GM21515 (cell line): ENCODE measurements at regions not wholly inside any gene's neighbourhood (a gene's known extent, or its start where the extent isn't known, plus 50 kb on each side); places are given as distances from the start of the nearest gene placed in this dataset.

Experiments
- ATAC-seq: cut with Tn5 transposase; IDR thresholded peaks from one replicate; pipeline ENCODE4 v1.9.1; 2021; ENCODE audit not compliant: unreplicated experiment

DNA sequence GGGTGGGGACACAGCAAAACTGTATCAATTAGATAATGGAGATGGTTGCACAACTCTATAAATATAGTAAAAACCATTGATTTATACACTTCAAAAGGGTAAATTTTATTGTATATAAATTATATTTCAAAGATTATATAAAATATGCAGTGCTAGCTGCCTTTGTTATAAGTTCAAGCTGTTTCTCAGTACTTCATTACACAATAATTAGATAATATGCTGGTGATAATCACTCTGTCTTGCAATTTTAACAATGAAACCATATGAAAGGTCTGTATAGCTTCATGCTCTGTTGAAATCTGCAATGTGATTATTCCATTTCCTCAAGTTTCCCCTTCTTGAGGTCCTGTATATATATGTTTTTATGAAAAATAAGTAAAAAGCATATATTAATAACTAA, 73.4 kb upstream of the PLS3 start:
- no peak for ATAC-seq

GRCh38 chrX:115490814-115491213, 70.2 kb upstream of the PLS3 start:
- no peak for ATAC-seq

GRCh38 chrX:115491766-115492165, 69.2 kb upstream of the PLS3 start:
- no peak for ATAC-seq

DNA sequence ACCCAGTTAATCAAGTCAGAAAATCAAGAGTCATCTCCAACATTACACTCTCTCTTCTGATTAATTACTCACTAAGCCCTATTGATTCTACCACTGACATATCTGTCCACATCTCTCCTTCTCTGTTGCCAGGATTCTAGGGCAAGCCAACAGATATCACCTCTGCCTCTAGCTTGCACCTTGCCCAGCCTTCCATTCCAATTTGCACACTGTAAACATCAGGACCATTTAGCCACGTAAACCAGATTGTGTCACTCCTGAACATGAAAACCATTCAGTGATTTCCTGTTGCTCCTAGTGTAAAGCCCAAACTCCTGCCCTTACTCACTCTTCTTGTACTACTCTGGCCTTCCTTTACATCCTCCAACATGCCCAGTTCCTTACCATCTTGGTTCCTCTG, 68.0 kb upstream of the PLS3 start:
- no peak for ATAC-seq

GRCh38 chrX:115494161-115494560, 66.8 kb upstream of the PLS3 start:
- no peak for ATAC-seq

DNA sequence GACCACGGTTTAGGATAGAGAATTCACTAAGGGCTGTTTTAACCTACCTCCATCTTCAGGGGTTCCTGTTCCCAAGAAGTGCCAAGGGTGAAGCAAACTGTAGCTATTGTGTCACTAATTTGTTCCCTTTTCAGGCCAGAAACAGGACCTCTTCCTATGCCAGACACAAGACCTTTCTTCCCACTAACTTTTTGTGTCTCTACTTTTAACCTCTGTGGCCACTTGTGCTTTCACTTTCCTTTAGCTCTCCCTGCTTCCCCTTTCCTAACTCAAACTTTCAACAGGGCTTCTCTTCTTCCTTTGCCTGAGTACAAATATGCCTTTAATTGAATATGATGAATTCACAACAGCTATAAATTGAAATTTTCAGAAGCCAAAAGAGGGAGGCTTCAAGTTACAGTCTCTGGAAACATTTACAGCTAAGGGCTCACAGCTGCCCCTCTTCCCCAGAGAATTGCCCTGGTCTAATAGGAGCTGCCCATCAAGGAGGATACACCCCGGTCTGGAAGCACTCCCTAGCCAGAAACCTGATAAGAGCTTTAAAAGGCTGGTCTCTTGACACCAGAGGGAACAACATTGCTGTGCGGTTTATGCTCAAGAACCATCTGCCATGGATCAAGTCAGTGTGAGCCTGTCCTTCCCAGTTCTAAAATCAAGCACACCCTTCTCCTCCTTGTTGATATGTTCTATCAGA, 61.7 kb upstream of the PLS3 start:
- ATAC-seq: no peak

GRCh38 chrX:115503099-115503498, 57.9 kb upstream of the PLS3 start:
- ATAC-seq: no peak

GRCh38 chrX:115504167-115504566, 56.8 kb upstream of the PLS3 start:
- peak; percentile 72 for ATAC-seq
